NB4 (cell line): ENCODE measurements at regions not wholly inside any gene's neighbourhood (a gene's known extent, or its start where the extent isn't known, plus 50 kb on each side); places are given as distances from the start of the nearest gene placed in this dataset.
A peak's percentile ranks its signal among the peaks of the same experiment; 100 is the strongest.

Experiments used
- DNase-seq: peaks from one replicate; pipeline ENCODE4 v3.0.0; 2010; ENCODE audit warnings: low read depth
- H3K4me3 ChIP-seq: one replicate; pipeline ENCODE4 v1.5.1; 2011; ENCODE audit warnings: mild to moderate bottlenecking, low read depth, low read length, moderate library complexity
- MYC ChIP-seq: IDR thresholded peaks from 2 replicates; pipeline ENCODE4 v1.6.1; 2011; ENCODE audit warnings: low read depth, low read length
- POLR2A ChIP-seq: IDR thresholded peaks from 2 replicates; pipeline ENCODE4 v1.6.1; 2011; ENCODE audit warnings: mild to moderate bottlenecking; ENCODE audit not compliant: insufficient read length; ENCODE audit errors: extremely low read depth
- TF ChIP-seq, protein P1 (sequence below): IDR thresholded peaks from one replicate; pipeline ENCODE4 v1.5.1; 2012; ENCODE audit warnings: low read depth, low read length
- TF ChIP-seq, protein P2 (sequence below): IDR thresholded peaks from 2 replicates; pipeline ENCODE4 v1.6.1; 2011; ENCODE audit warnings: low read depth, low read length

DNA sequence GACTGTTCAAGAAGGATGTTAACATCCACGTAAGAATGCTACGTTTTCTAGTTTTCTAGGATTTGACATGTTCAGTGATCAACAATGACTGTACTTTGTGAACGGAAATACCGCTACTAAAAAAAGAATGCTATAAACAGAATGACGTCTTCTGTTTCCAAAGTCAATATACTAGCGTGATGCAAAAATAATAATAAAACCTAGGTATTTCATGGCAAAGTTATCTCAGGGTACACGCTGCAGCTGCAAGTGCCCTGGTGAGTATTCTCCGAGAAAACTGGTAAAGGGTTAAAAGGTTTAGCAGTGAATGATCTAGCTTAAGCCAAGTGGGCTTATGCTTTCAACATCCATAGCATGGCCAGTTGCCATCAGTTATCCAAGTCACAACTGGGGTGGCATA lies 653.3 kb upstream of the PFKP start:
- no peak overlapping the region for H3K4me3 ChIP-seq
- DNase-seq, result no peak
- TF ChIP-seq MYC (no peak), POLR2A (no peak)
- TF ChIP-seq, protein P1, sequence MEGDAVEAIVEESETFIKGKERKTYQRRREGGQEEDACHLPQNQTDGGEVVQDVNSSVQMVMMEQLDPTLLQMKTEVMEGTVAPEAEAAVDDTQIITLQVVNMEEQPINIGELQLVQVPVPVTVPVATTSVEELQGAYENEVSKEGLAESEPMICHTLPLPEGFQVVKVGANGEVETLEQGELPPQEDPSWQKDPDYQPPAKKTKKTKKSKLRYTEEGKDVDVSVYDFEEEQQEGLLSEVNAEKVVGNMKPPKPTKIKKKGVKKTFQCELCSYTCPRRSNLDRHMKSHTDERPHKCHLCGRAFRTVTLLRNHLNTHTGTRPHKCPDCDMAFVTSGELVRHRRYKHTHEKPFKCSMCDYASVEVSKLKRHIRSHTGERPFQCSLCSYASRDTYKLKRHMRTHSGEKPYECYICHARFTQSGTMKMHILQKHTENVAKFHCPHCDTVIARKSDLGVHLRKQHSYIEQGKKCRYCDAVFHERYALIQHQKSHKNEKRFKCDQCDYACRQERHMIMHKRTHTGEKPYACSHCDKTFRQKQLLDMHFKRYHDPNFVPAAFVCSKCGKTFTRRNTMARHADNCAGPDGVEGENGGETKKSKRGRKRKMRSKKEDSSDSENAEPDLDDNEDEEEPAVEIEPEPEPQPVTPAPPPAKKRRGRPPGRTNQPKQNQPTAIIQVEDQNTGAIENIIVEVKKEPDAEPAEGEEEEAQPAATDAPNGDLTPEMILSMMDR, result no peak
- TF ChIP-seq, protein P2, sequence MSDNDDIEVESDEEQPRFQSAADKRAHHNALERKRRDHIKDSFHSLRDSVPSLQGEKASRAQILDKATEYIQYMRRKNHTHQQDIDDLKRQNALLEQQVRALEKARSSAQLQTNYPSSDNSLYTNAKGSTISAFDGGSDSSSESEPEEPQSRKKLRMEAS, result no peak

DNA sequence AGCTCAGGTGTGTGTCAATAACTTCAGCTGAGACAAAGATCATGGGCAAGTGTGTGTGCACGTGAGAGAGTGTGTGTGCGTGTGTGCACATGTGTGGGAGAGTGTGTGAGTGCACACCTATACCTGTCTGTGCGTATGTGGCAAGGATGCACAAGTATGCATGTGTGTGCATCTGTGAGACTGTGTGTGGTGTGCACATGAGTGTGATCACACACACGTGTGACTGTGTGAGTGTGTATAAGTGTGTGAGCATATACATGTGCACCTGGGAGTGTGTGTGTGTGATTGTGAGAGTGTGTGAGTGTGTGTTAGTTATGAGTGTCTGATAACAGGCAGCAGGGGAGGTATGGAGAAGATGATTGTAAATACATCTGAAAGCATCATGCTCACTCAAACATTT lies 657.3 kb upstream of the PFKP start:
- DNase-seq, result no peak
- H3K4me3 ChIP-seq, result no peak overlapping the region
- TF ChIP-seq MYC (no peak), POLR2A (no peak)
- TF ChIP-seq, protein P1, result no peak
- TF ChIP-seq, protein P2, result no peak

DNA sequence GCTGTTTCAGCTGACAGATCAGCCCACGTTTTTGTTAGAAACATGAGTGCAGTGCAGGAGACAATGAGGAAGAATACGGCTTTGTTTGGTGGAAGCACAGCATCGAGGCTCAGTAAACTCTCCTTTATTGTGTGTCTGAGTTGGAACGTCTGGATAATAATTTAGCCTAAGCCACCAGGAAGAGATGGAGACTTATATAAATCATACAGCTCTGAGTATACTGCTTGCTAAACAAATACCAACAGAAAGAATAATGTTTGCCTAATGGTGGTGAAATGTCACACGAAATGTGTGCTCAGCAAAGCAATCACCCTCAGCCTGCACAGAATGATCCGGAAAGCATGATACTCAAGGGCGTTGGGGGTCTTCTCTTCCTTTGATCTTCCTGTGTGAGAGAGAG lies 664.1 kb upstream of the ADARB2 start:
- TF ChIP-seq, protein P1, result no peak
- no peak for TF ChIP-seq POLR2A
- TF ChIP-seq MYC, result no peak
- TF ChIP-seq, protein P2, result no peak
- no peak overlapping the region for H3K4me3 ChIP-seq
- DNase-seq, result no peak

DNA sequence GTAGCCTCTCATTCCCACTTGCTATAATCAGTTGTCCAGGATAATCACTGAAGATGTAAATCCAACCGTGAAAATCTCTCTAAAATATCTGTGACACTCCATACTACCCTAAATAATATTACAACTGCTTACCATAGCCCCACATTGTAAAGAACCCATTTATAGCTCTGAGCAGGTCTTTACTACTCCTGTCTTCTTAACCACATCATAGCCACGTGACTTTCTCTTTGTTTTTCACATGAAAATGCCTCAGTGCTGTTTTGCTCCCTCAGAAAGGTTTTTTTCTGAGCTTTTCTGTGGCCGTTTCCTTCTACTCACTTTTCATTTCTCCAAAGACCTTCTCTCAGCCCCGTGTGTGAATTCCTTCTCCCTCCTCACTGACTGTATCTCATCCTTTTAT lies 662.2 kb upstream of the ADARB2 start:
- H3K4me3 ChIP-seq, result no peak overlapping the region
- no peak for DNase-seq
- TF ChIP-seq POLR2A, result no peak
- TF ChIP-seq, protein P1, result no peak
- TF ChIP-seq MYC, result no peak
- TF ChIP-seq, protein P2, result no peak

DNA sequence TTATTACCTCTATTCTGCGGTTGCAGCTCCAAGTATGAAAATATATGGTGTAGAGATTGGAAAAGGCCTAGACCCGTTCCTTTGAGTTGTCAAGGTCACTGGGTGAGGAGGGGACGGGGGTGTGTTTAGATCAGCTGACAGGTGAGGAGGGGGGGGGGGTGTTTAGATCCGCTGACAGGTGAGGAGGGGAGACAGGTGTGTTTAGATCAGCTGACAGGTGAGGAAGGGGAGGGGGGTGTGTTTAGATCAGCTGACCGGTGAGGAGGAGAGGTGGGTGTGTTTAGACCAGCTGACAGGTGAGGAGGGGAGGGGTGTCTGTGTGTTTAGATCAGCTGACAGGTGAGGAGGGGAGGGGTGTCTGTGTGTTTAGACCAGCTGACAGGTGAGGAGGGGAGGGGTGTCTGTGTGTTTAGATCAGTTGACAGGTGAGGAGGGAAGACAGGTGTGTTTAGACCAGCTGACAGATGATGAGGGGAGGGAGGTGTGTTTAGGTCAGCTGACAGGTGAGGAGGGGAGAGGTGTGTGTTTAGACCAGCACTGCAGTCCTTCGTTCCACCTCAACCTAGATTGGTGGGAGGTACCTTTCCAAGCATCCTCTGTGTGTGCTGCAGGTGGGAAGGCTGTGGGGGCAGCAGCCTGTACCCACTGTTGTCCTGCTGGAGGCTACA lies 655.0 kb upstream of the ADARB2 start:
- TF ChIP-seq, protein P1, result no peak
- TF ChIP-seq POLR2A (no peak), MYC (no peak)
- TF ChIP-seq, protein P2, result no peak
- DNase-seq, result peak; percentile 1

More for the DNA sequence above, 655.0 kb upstream of the ADARB2 start:
- H3K4me3 ChIP-seq, result no peak overlapping the region
